ENCODE measurements at regions not wholly inside any gene's neighbourhood (a gene's known extent, or its start where the extent isn't known, plus 50 kb on each side); places are given as distances from the start of the nearest gene placed in this dataset.

- TF ChIP-seq ELF4 (IDR thresholded peaks at IDR 0.05) (no peak), PKNOX1 (IDR thresholded peaks at IDR 0.05) (no peak), L3MBTL2 (conservative IDR thresholded peaks at IDR 0.05) (no peak), HDGF (IDR thresholded peaks at IDR 0.05; ENCODE audit: borderline replicate concordance) (no peak), ZNF384 (IDR thresholded peaks at IDR 0.05) (no peak), FOXK2 (IDR thresholded peaks at IDR 0.05) (no peak), FOXM1 (IDR thresholded peaks at IDR 0.05; ENCODE audit: borderline replicate concordance) (no peak), BHLHE40 (IDR thresholded peaks at IDR 0.05; ENCODE audit: borderline replicate concordance) (no peak), NFRKB (IDR thresholded peaks at IDR 0.05) (no peak), ARNT (IDR thresholded peaks at IDR 0.05) (no peak), SUZ12 (IDR thresholded peaks at IDR 0.05) (no peak), FOXA1 (IDR thresholded peaks at IDR 0.05) (no peak), SP1 (IDR thresholded peaks at IDR 0.05) (no peak), LEF1 (IDR thresholded peaks at IDR 0.05; ENCODE audit: borderline replicate concordance) (no peak), CTBP1 (IDR thresholded peaks at IDR 0.05; ENCODE audit: borderline replicate concordance) (no peak), TARDBP (IDR thresholded peaks at IDR 0.05) (no peak)
- CTCF ChIA-PET = no interaction called here
- DNase-seq (ENCODE audit: extremely low spot score) = no peak
- POLR2A ChIA-PET = no interaction called here
Observed at GRCh38 chr18:8949206-8949605, 153.3 kb upstream of the NDUFV2 start.

DNA sequence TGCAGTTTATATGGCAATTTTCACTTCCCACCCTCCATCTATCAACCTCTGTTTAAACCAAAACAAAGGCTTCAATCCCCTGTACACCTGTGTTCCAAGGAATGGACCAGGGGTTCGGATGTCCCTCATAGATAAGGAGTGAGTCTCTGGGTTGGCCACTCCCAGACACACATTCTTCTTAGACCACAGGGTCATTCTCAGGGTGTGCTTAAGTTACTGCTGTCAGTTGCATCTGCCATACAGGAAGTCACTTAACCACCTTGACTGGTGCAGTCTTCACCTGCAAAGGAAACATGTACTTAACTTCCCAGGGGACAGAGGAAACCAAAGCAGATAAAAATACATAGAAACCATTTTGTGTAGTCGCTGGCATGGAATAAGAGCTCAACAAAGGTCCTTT lies 151.0 kb upstream of the NDUFV2 start:
- ChIA-PET CTCF (no interaction called here), POLR2A (no interaction called here)
- no peak for TF ChIP-seq CTBP1 (IDR thresholded peaks at IDR 0.05; ENCODE audit: borderline replicate concordance)
- no peak for TF ChIP-seq BHLHE40 (IDR thresholded peaks at IDR 0.05; ENCODE audit: borderline replicate concordance)
- no peak for TF ChIP-seq NFRKB (IDR thresholded peaks at IDR 0.05)
- no peak for TF ChIP-seq SUZ12 (IDR thresholded peaks at IDR 0.05)
- no peak for TF ChIP-seq ARNT (IDR thresholded peaks at IDR 0.05)
- TF ChIP-seq FOXA1 (IDR thresholded peaks at IDR 0.05) = no peak
- TF ChIP-seq HDGF (IDR thresholded peaks at IDR 0.05; ENCODE audit: borderline replicate concordance) = no peak
- TF ChIP-seq FOXK2 (IDR thresholded peaks at IDR 0.05) = no peak
- TF ChIP-seq L3MBTL2 (conservative IDR thresholded peaks at IDR 0.05) = no peak
- TF ChIP-seq ELF4 (IDR thresholded peaks at IDR 0.05) = no peak
- no peak for TF ChIP-seq FOXM1 (IDR thresholded peaks at IDR 0.05; ENCODE audit: borderline replicate concordance)
- no peak for TF ChIP-seq TARDBP (IDR thresholded peaks at IDR 0.05)
- no peak for TF ChIP-seq LEF1 (IDR thresholded peaks at IDR 0.05; ENCODE audit: borderline replicate concordance)
- TF ChIP-seq SP1 (IDR thresholded peaks at IDR 0.05) = no peak
- no peak for TF ChIP-seq PKNOX1 (IDR thresholded peaks at IDR 0.05)
- no peak for DNase-seq (ENCODE audit: extremely low spot score)

GRCh38 chr18:8952174-8952573 lies 150.3 kb upstream of the NDUFV2 start:
- DNase-seq (ENCODE audit: extremely low spot score) = no peak
- TF ChIP-seq L3MBTL2 (conservative IDR thresholded peaks at IDR 0.05) (no peak), ARNT (IDR thresholded peaks at IDR 0.05) (no peak), FOXM1 (IDR thresholded peaks at IDR 0.05; ENCODE audit: borderline replicate concordance) (no peak), PKNOX1 (IDR thresholded peaks at IDR 0.05) (no peak), FOXK2 (IDR thresholded peaks at IDR 0.05) (no peak), LEF1 (IDR thresholded peaks at IDR 0.05; ENCODE audit: borderline replicate concordance) (no peak), FOXA1 (IDR thresholded peaks at IDR 0.05) (no peak), CTBP1 (IDR thresholded peaks at IDR 0.05; ENCODE audit: borderline replicate concordance) (no peak), SP1 (IDR thresholded peaks at IDR 0.05) (no peak), HDGF (IDR thresholded peaks at IDR 0.05; ENCODE audit: borderline replicate concordance) (no peak), SUZ12 (IDR thresholded peaks at IDR 0.05) (no peak), BHLHE40 (IDR thresholded peaks at IDR 0.05; ENCODE audit: borderline replicate concordance) (no peak), NFRKB (IDR thresholded peaks at IDR 0.05) (no peak), ZNF384 (IDR thresholded peaks at IDR 0.05) (no peak)
- ChIA-PET CTCF (interaction anchor here (0.6 kb wide), 1 partner anchor 300 kb away, joined by 3 read pairs; no protein-coding TSS in a partner anchor), POLR2A (no interaction called here)

DNA sequence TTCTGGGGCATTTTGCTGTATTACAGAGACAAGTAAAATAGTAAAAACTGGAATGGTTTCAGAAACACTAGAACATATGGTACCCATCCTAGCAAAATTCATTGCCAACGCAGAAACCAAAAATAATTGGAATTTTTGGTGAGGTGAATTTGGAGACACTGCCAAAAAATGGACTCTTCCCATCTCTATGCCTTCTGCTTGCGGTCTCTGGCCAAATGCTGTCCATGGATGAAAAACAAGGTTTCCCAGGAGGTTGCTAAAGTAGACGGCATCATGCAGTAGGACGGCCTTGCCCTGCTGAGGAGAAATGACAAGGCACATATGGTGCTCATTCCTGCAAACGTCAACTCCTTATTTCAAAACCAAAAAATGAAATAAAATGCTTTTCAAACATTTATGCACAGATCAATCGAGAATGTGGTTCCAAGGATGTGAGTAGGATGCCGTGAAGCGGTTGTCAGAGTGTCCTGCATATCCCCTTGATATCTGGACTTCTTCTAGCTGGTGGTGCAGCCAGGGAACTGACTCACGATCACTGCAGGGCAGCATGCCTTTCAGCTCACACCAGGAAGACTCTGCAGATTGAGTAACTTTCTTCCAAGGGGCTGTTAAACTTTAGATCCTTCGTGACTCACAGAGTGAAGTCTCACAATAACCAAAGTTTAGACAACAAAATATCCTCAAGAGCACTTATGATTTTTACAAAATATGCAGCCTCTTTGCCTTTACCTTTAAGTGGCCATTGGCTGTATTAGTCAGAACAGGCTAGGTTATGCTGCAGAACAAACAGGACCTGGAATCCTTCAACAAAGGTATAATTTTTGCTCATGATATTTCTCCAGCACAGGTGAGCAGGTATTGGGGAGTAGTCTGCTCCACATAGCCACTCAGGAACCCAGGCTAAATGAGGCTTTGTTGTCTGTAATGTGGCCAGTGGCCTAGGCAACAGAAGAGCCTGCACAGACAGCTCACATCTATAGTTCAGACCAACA lies 149.4 kb upstream of the NDUFV2 start:
- no peak for TF ChIP-seq PKNOX1 (IDR thresholded peaks at IDR 0.05)
- TF ChIP-seq ZNF384 (IDR thresholded peaks at IDR 0.05) = no peak
- TF ChIP-seq L3MBTL2 (conservative IDR thresholded peaks at IDR 0.05) = no peak
- no peak for TF ChIP-seq ARNT (IDR thresholded peaks at IDR 0.05)
- TF ChIP-seq FOXA1 (IDR thresholded peaks at IDR 0.05) = no peak
- no peak for TF ChIP-seq HDGF (IDR thresholded peaks at IDR 0.05; ENCODE audit: borderline replicate concordance)
- DNase-seq (ENCODE audit: extremely low spot score) = no peak
- ChIA-PET POLR2A (no interaction called here), CTCF (no interaction called here)

DNA sequence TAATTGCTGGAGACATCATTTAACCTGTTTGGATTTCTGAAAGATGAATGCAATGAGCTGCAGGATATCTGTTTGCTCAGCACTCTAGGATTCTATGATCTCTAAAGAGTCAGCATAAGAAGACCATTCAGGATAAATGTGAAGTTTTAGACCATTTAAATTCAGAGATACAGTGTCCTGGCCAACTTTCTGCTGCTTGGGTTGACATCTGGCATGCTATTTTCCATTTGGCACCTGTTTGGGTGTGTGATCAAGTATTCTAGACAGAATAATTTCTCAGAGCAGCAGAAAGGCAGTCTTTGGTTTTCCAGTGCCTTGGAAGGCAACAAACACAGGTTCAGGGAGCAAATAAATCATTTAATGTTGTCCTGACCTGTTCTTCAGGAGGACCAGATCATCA lies 144.8 kb upstream of the NDUFV2 start:
- ChIA-PET CTCF (no interaction called here), POLR2A (no interaction called here)
- TF ChIP-seq ELF4 (IDR thresholded peaks at IDR 0.05) (no peak), NFRKB (IDR thresholded peaks at IDR 0.05) (no peak)
- DNase-seq (ENCODE audit: extremely low spot score) = no peak
